D721Med (cell line): ENCODE measurements at regions not wholly inside any gene's neighbourhood (a gene's known extent, or its start where the extent isn't known, plus 50 kb on each side); places are given as distances from the start of the nearest gene placed in this dataset.

Experiments
- DNase-seq: peaks from one replicate; pipeline ENCODE4 v3.0.0; 2011; ENCODE audit warnings: low spot score; ENCODE audit not compliant: insufficient read length
- FAIRE-seq: peaks from 2 replicates; lab custom pipeline; 2011; peaks lifted over from hg19 to GRCh38; lab: Jason Lieb, UNC
- TF ChIP-seq, protein P1 (sequence below): IDR thresholded peaks from 2 replicates; pipeline ENCODE4 v1.5.1; 2012; ENCODE audit warnings: mild to moderate bottlenecking, control low read depth; ENCODE audit not compliant: insufficient read depth; ENCODE audit errors: missing control alignments

DNA sequence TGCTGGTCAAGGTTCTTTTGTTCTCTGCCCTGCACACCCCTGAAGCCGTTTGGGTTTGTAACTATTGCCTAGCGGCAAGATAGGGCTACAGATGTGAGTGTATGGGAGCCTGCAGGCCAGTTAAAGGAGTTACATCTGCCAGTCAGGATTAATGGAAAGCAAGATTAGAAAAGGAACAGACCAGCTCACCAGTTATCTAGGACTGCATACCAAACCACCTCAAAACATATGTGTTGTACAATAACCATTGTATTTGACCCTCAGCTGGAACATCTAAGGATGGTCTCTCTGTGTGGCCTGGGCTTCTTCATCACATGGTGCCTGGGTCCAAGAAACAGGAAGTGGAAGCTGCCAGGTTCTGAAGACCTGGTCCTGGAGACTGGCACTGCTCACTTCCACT lies 52.5 kb upstream of the FBXO28 start:
- FAIRE-seq, result no peak
- no peak for DNase-seq
- TF ChIP-seq, protein P1, sequence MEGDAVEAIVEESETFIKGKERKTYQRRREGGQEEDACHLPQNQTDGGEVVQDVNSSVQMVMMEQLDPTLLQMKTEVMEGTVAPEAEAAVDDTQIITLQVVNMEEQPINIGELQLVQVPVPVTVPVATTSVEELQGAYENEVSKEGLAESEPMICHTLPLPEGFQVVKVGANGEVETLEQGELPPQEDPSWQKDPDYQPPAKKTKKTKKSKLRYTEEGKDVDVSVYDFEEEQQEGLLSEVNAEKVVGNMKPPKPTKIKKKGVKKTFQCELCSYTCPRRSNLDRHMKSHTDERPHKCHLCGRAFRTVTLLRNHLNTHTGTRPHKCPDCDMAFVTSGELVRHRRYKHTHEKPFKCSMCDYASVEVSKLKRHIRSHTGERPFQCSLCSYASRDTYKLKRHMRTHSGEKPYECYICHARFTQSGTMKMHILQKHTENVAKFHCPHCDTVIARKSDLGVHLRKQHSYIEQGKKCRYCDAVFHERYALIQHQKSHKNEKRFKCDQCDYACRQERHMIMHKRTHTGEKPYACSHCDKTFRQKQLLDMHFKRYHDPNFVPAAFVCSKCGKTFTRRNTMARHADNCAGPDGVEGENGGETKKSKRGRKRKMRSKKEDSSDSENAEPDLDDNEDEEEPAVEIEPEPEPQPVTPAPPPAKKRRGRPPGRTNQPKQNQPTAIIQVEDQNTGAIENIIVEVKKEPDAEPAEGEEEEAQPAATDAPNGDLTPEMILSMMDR, result no peak

DNA sequence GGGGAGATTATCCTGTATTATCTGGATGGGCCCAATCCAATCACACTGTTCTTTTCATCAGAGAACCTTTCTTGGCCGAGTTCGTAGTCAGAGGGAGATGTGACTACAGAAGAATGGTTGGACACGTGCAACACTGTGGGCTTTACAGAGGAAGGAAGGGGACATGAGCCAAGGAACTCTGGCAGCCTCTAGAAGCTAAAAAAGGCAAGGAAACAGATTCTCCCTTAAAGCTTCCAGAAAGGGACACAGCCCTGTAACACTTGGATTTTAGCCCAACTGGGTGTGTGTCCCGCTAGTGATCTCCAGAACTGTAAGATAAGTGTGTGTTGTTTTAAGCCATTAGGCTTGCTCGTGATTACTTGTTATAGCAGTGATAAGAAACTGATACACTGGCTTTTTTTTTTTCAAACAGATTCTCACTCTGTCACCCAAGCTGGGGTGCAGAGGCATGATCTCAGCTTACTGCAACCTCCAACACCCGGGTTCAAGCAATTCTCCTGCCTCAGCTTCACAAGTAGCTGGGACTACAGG lies 53.9 kb upstream of the FBXO28 start:
- TF ChIP-seq, protein P1, result no peak
- FAIRE-seq, result no peak
- DNase-seq, result no peak

DNA sequence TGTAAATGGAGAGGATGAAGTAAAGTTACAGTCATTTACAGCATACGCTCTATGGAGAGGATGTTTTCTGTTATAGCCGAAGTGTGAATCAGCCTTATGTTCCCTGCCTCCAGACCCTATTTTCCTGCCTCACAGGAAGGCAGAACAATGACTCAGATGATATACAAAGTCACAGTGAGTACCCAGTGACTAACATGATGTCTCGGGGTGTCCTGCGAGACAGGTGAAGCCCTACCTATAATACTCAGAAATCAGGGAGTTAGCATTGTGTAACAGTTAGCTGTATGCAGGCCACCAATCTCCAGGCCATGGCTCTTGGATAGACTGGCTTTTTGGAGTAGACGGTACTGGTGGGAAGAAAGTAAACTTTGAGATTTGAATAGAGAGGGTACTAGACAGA lies 55.6 kb upstream of the FBXO28 start:
- FAIRE-seq (no peak), DNase-seq (no peak)
- TF ChIP-seq, protein P1, result no peak

DNA sequence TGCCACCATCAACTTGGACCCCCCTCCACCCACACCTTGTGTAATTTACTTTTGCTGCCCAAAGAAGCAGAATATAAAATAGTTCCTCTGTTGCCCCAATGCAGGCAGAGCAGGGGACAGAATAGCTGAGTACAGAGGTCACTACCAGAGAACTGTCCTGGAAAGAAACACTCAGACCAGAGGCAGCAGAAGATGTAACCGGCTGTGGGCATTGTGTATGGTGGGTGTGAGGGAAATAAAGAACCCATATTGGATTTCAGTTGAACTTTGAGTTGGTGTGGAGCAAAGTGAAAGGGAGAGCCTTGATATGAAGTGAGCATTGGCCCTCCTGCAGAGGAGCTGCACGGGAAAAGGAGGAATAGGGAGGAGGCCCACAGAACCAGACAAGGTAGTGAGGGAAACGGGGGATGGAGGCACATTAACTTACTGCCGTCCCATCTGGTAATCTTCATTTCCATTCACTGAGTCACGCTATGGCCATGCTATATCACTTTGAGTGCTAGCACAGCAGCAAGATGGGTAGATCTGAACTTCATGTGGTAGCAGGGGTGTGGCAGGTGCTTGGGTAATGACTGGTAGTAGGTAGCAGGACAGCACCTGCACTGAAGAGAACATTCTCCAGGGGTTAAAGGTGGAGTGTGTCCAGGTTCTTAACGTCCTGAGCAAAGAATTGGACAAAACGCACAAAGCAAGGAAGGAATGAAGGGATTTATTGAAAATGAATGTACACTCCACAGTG lies 56.3 kb upstream of the FBXO28 start:
- no peak for DNase-seq
- TF ChIP-seq, protein P1, result no peak

DNA sequence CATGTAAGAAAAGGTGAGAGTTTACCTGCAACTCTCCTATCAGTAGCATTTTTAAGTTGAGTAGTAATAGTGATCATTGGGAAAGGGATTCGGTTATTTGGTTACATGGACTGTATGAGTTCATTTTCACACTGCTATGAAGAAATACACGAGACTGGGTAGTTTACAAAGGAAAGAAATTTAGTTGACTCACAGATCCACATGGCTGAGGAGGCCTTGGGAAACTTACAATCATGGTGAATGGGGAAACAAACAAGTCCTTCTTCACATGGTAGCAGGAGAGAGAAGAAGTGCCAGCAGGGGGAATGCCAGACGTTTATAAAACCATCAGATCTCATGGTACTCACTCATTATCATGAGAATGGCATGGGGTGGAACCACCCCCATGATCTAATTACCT lies 59.3 kb upstream of the FBXO28 start:
- TF ChIP-seq, protein P1, result no peak
- no peak for FAIRE-seq
- DNase-seq, result no peak

More for the DNA sequence above, 56.3 kb upstream of the FBXO28 start:
- no peak for FAIRE-seq

DNA sequence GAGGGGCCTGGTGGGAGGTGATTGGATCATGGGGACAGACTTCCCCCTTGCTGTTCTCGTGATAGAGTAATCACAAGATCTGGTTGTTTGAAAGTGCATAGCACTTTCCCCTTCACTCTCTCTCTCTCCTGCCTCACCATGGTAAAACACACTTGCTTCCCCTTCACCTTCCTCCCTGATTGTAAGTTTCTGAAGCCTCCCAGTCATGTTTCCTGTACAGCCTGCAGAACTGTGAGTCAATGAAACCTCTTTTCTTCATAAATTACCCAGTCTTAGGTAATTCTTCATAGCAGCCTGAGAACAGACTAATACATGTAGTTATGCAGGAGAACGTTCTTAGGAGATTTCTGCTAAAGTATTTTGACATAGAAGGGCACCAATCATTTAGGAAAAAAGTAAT lies 59.9 kb upstream of the FBXO28 start:
- no peak for FAIRE-seq
- TF ChIP-seq, protein P1, result no peak
- DNase-seq, result no peak

DNA sequence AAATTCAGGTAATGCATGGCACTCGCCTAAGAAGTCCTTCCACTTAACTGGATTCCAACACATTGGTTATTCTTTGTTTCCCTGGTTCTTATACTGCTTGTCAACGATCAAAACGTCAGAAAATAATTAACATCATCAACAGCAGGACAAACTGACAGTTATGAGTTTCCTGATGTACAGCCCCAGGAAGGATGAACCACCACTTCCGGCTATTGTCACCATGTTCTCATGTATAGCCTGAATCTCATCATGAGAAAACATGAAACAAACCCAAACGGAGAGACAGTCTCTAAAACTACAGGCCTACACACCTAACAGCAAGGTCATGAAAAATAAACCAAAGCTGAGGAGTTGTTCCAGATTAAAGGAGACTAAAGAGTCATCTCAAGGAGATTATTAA lies 60.5 kb upstream of the FBXO28 start:
- TF ChIP-seq, protein P1, result no peak
- DNase-seq (no peak), FAIRE-seq (no peak)
